Astrocyte of the spinal cord (primary cell): ENCODE measurements at regions not wholly inside any gene's neighbourhood (a gene's known extent, or its start where the extent isn't known, plus 50 kb on each side); places are given as distances from the start of the nearest gene placed in this dataset.
"Not testable (repeated sequence)": the region's sequence is repeated elsewhere in the genome, so short reads cannot be mapped to it uniquely, and the experiment has no call there.

Experiments
- DNase-seq: peaks from one replicate; pipeline ENCODE4 v3.0.0; 2011; ENCODE audit warnings: low read depth, low spot score
- H3K4me3 ChIP-seq: 2 replicates; pipeline ENCODE4 v1.5.1; 2011; ENCODE audit warnings: low read depth, mild to moderate bottlenecking, low read length, moderate library complexity
- in situ Hi-C: cut with HindIII; loops from 2 replicates; pipeline ENCODE4 v1.10.0; 2017; ENCODE audit warnings: low sequenced_read_pairs
- TF ChIP-seq, protein P1 (sequence below): IDR thresholded peaks from 2 replicates; pipeline ENCODE4 v1.5.1; 2012; ENCODE audit warnings: low read depth, mild to moderate bottlenecking, low read length, inconsistent platforms

DNA sequence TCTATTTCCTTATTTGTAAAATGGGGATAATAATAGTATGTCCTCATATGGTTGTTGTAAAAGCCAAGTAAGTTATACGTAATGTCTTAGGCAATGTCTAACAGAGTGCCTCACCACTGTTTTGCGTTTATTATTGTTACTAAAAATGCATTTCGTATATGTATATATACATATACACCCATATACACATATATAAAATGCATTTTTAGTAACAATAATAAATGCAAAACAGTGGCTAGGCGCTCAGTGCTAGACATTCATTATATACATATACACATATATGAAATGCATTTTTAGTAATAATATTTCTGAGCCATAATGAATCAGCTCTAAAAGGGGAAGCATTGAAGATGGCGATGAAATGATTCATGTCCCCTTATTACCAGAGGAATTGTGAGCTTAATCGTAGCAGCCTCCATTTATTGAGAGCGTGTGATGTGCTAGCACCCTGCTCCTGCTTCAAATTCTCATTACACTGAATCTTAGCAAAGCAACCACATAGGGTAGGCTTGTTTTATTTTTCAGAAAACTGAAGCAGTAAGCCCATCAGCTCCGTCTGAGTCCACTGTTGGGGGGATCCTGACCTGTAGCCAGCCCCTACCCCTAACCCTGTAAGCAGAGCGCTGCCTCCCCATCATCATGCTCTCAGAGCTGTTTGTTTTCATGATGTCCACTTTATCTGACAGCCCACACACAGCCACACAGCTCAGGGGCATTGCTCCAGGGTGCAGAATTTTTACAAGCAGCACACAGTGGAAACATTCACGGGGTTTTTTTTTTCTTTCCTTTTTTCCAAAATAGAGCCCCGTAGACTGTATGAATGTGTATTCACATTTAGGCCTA is 97.1 kb upstream of the NAV2 start:
- no peak for DNase-seq
- no peak overlapping the region for H3K4me3 ChIP-seq
- TF ChIP-seq, protein P1, sequence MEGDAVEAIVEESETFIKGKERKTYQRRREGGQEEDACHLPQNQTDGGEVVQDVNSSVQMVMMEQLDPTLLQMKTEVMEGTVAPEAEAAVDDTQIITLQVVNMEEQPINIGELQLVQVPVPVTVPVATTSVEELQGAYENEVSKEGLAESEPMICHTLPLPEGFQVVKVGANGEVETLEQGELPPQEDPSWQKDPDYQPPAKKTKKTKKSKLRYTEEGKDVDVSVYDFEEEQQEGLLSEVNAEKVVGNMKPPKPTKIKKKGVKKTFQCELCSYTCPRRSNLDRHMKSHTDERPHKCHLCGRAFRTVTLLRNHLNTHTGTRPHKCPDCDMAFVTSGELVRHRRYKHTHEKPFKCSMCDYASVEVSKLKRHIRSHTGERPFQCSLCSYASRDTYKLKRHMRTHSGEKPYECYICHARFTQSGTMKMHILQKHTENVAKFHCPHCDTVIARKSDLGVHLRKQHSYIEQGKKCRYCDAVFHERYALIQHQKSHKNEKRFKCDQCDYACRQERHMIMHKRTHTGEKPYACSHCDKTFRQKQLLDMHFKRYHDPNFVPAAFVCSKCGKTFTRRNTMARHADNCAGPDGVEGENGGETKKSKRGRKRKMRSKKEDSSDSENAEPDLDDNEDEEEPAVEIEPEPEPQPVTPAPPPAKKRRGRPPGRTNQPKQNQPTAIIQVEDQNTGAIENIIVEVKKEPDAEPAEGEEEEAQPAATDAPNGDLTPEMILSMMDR: no peak
- in situ Hi-C loops: no loop called here

DNA sequence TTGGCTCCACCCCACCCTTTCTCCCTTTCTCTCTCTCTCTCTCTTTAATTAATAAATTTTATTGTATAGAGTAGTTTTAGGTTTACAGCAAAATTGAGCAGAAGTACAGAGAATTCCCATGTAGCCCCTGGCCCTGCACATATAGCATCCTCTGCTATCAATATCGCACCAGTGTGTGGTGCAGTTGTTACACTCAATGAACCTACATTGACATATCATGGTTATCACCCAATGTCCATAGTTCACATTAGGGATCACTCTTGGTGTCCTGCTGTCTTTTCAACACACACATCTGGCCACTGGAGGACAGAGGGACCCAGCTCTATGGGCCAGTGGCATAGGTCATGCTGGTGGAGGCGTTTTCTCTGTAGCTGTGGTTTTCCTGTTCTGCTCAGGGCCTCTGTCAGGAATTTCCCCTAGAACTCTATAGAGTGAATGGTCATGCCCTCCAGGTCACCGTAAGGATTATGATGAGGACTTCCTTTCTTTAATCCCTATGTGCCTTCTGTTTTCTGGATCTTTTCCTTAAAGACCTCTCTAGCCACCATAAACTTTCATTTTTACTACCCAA is 98.2 kb upstream of the NAV2 start:
- no peak overlapping the region for H3K4me3 ChIP-seq
- in situ Hi-C loops: no loop called here
- DNase-seq: no peak
- TF ChIP-seq, protein P1: no peak

DNA sequence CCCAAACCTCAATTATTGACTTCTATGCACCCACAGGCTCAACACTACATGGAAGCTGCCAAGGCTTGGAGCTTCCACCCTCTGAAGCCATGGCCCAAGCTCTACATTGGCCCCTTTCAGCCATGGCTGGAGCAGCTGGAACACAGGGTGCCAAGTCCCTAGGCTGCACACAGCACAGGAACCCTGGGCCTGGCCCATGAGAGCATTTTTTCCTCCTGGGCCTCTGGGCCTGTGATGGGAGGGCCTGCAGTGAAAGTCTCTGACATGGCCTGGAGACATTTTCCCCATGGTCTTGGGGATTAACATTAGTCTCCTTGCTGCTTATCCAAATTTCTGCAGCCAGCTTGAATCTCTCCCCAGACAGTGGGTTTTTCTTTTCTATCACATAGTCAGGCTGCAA is 100.6 kb upstream of the NAV2 start:
- DNase-seq, H3K4me3 ChIP-seq, in situ Hi-C loops: not testable (repeated sequence)

DNA sequence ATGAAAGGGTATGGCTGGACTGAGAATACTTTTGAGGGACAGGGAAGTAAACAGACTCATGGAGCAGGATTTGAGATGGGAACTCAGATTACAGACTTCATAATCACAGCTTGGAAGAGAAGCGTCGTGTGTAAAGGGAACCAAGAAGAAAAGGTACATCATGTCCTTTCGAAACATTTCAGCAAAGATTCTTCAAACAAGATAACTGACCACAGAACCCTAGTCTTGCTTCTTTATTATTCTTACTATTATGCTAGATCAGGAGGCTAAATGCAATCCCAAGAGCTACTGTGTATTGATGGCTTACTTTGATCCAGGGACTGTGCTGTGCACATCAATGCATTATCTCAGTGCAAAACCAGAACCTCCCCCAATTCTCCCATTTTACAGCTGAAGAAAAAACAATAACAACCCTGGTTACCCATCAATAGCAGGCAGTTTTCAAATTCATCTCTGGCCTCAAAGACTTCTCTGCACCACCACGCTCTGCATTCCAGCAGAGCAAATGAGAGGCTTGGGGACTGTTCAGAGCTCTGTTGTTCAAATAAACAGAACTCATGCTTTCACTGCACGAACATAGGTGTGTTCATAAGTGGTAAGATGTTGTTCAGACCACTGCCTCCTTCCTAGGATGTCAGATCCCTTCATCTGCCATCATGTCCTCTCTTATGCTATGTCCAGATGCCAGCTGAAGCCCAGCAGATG is 104.8 kb upstream of the NAV2 start:
- in situ Hi-C loops: no loop called here
- peak; percentile 32 for DNase-seq
- TF ChIP-seq, protein P1: no peak
- H3K4me3 ChIP-seq: no peak overlapping the region

DNA sequence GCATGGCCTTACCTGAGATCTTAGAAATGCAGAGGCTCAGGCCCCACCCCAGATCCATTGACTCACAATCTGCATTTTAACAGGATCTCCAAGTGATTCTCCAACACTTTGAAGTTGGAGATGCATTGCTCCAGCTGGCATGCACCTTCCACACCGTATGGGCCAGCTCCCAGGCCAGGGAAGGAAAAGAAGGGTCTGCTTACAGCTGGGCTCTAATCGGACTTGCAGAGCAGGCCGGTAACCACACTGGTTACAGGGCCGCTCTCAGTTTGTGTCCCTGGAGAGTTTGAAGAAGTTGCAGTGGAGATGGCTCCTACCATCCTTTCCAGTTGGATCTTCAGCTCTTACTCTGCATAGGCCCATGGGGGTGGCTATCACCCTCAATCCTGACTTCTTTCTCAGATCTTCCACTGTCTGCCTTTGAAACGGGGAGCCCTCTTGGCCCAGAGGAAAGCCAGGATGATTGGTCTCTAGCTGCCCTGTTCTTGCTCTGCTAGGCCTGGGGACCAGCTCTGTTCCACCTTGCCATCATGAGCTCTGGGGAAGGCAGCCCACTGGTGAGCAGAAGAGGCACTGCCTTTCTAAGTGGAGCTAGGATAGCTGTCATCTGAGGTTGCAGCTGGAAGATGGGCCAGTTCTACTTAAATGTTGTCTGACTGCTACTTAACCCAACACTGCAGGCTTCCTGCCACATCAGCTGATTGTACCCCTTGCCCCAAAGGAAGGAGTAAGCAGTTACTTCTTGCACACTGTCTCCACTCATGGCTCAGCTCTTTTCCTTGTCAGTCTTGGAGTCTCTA is 105.6 kb upstream of the NAV2 start:
- DNase-seq: no peak
- TF ChIP-seq, protein P1: no peak
- H3K4me3 ChIP-seq: no peak overlapping the region
- in situ Hi-C loops: no loop called here

DNA sequence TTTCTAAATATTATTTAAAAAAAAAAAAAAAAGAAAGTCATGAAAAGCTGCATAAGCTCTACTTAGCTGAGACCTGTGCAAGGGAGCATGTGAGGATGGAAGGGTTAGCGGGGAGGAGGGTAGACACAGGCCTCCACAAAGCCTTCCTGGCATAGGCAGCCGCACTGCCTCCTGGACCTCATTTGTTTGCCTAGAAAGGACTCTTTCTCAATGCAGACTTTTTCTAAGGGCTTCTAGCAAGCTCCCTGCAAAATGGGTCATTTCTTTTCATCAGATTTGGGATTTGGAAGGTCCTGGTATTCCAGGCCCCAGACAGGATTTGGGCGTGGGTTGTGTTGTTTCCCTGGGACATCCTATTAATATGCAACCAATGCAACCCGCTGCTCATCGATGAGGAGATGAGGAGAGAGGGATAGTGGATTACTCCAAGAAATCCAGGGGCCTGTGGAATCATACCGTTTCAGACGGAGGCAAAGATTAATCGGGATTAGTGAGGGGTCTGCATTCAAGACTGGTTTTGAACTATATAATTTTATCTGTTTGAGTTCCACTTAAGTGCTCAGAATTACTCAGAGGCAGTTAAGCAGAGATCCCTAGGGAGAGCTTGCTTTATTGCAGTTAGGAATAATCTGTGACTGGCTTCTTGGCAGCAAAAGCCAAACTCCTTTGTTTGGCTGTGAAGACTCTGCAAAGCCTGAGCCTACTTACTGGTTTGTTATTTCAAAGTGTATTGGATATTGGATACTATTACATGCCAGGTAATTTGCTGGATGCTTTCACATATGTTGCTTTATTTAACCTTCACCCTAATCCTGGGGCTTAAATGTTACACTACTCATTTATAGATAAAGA is 106.9 kb upstream of the NAV2 start:
- TF ChIP-seq, protein P1: no peak
- in situ Hi-C loops: no loop called here
- H3K4me3 ChIP-seq: no peak overlapping the region
- peak; percentile 81 for DNase-seq
